ENCODE measurements at regions not wholly inside any gene's neighbourhood (a gene's known extent, or its start where the extent isn't known, plus 50 kb on each side); places are given as distances from the start of the nearest gene placed in this dataset.
A peak's percentile ranks its signal among the peaks of the same experiment; 100 is the strongest.

DNA sequence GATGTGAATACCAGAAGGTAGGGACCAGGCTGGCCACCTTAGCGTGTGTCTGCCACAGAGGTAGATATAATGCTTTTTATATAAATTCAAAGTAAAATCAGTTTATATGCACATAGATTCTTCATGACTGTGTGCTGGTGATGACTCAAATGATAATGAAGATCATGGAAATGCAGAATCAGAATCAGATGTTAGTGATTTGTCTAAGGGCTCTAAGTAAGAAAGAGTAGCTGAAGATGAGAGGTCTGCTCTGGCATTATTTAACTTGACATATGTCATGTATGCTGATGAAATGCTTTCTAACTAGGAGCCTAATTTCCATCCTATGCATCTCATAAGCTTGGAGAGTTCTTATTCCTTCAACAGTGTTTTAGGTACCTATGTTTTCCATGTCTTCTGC, 50.3 kb upstream of the DPH6 start:
- peaks cover 30% of the 10 kb centered on the region for H3K9me3 Mint-ChIP-seq
- no peak overlapping the region for H3K4me3 Mint-ChIP-seq

DNA sequence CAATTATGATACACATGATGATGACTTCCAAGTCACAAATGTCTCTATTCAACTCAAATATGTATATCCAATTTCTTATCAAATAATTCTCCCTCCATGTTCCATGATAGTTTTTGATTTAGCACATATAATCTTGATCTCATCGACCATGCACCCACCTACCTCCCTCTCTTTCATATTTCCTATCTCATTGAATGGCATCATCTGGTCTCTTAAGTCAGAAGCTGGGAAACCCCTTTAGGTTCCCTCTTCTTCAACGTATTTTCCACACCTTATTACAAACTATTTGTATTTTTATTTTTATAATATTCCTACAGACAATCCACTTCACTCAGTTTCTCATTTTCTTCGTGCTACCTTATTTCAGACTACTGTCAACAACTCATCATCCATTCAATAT, 56.9 kb upstream of the DPH6 start:
- DNase-seq (ENCODE audit: low spot score in 2 of 2, unreplicated experiment in 2 of 2): no peak
- Mint-ChIP-seq H3K27ac (no peak overlapping the region), H3K36me3 (peaks cover 20% of the 10 kb centered on the region), H3K27me3 (ENCODE audit: low read depth) (no peaks in the 10 kb centered on the region), H3K9me3 (peaks cover 37% of the 10 kb centered on the region), H3K4me3 (no peak overlapping the region), H3K4me1 (peaks cover 15% of the 10 kb centered on the region)
- TF ChIP-seq, protein P1, sequence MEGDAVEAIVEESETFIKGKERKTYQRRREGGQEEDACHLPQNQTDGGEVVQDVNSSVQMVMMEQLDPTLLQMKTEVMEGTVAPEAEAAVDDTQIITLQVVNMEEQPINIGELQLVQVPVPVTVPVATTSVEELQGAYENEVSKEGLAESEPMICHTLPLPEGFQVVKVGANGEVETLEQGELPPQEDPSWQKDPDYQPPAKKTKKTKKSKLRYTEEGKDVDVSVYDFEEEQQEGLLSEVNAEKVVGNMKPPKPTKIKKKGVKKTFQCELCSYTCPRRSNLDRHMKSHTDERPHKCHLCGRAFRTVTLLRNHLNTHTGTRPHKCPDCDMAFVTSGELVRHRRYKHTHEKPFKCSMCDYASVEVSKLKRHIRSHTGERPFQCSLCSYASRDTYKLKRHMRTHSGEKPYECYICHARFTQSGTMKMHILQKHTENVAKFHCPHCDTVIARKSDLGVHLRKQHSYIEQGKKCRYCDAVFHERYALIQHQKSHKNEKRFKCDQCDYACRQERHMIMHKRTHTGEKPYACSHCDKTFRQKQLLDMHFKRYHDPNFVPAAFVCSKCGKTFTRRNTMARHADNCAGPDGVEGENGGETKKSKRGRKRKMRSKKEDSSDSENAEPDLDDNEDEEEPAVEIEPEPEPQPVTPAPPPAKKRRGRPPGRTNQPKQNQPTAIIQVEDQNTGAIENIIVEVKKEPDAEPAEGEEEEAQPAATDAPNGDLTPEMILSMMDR (IDR thresholded peaks at IDR 0.05; ENCODE audit: unreplicated experiment): no peak

More for the DNA sequence above, 50.3 kb upstream of the DPH6 start:
- TF ChIP-seq, protein P1 (IDR thresholded peaks at IDR 0.05; ENCODE audit: unreplicated experiment): no peak
- Mint-ChIP-seq H3K27ac (no peak overlapping the region), H3K27me3 (ENCODE audit: low read depth) (no peaks in the 10 kb centered on the region), H3K36me3 (peaks cover 7% of the 10 kb centered on the region), H3K4me1 (no peaks in the 10 kb centered on the region)
- no peak for DNase-seq (ENCODE audit: low spot score in 2 of 2, unreplicated experiment in 2 of 2)

DNA sequence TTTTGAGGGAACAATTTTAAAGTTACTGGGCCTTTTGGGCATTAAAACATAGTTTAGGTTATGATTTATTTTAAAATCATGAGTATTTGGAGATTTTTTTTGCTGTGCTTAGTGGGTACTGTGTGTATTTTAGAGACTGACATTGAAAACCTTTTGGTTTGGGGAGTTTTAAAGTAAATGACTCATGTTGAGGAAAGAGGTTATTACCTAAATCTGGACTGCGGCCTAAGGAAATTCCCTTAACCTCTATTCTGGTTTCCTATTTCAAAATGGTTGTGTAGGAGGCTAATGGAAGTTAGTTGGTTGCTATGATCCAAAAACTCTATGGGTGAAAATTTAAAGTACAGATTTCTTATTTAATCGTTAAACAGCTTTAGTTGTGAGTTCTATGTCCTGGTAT, 57.3 kb upstream of the DPH6 start:
- Mint-ChIP-seq H3K27me3 (ENCODE audit: low read depth) (no peaks in the 10 kb centered on the region), H3K36me3 (peaks cover 20% of the 10 kb centered on the region), H3K9me3 (peaks cover 37% of the 10 kb centered on the region), H3K27ac (no peak overlapping the region), H3K4me1 (peaks cover 15% of the 10 kb centered on the region), H3K4me3 (no peak overlapping the region)
- no peak for DNase-seq (ENCODE audit: low spot score in 2 of 2, unreplicated experiment in 2 of 2)
- TF ChIP-seq, protein P1 (IDR thresholded peaks at IDR 0.05; ENCODE audit: unreplicated experiment): no peak

DNA sequence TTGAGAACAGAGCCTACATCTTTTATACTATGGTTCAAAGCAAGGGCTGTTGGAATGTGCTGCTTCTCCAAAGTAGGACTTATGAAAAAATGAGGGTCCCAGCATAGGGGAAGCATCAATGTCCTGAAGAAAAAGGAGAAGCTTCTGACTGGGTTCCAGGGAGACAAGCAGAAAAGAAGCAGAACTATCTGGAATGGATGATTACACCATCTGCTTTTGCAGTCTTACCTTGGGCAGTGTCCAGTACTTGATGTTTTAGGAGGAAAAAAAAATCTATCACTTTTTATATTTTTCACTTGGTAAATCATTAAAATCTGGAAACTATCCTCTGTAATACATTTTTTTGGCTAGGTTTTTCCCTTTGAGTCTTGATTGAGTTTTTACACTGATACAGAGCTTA, 57.9 kb upstream of the DPH6 start:
- Mint-ChIP-seq H3K27me3 (ENCODE audit: low read depth) (no peaks in the 10 kb centered on the region), H3K36me3 (peaks cover 20% of the 10 kb centered on the region), H3K4me1 (peaks cover 15% of the 10 kb centered on the region), H3K9me3 (peaks cover 34% of the 10 kb centered on the region), H3K4me3 (no peak overlapping the region), H3K27ac (no peak overlapping the region)
- DNase-seq (ENCODE audit: low spot score in 2 of 2, unreplicated experiment in 2 of 2): no peak
- TF ChIP-seq, protein P1 (IDR thresholded peaks at IDR 0.05; ENCODE audit: unreplicated experiment): no peak

DNA sequence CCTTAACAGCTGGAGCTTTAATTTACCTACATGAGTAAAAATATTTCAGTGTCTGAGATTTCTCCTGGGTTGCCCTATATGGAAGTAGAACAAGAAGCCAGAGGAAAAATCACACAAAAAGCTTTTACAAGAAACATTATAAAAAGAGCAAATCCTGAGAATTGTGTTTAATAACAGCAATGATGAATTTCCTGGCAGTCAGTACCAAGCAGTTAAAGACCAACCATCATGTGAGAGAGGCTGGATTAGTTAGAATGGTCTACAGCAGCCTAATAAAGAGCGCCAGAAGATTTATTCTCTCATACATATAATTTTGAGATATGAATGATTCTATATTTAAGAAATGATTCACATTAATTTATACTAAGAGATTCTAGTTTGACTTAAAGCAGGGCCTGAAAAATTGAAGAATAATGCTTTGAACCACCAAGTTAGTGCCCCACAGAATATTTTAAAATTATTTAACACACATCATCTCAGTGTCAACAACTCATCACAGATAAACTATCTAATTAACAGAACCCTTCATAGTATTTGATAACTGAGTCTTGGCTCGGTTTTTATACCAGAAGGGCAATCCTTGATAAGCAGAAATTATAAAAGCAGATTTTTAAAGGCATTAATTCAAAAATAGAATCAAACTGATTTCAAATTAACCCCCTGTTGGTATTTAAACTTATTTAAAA, 59.9 kb upstream of the DPH6 start:
- Mint-ChIP-seq H3K9me3 (peaks cover 32% of the 10 kb centered on the region), H3K27me3 (ENCODE audit: low read depth) (no peaks in the 10 kb centered on the region), H3K4me1 (peaks cover 15% of the 10 kb centered on the region), H3K36me3 (peaks cover 26% of the 10 kb centered on the region), H3K4me3 (no peak overlapping the region), H3K27ac (peak overlapping the region; percentile 48)
- no peak for DNase-seq (ENCODE audit: low spot score in 2 of 2, unreplicated experiment in 2 of 2)
- TF ChIP-seq, protein P1 (IDR thresholded peaks at IDR 0.05; ENCODE audit: unreplicated experiment): no peak

DNA sequence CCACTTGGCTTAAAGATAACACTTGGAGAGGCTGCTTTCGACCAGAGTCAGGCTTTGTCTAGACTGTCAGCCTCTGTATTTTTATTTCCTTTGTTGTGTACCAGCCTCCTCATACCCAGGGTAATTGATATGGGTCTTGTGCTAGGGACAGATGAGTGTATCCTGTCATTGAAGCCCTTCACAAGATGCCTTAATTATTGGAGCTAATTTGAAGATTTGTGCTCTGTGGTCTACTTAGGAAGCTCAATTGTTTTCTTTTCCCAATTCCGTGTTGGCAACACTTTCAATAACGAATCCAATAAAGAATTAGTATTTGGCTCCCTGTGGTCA, 60.5 kb upstream of the DPH6 start:
- Mint-ChIP-seq H3K4me3 (no peak overlapping the region), H3K4me1 (peaks cover 15% of the 10 kb centered on the region)
- TF ChIP-seq, protein P1 (IDR thresholded peaks at IDR 0.05; ENCODE audit: unreplicated experiment): no peak

More for the DNA sequence above, 60.5 kb upstream of the DPH6 start:
- H3K27ac Mint-ChIP-seq: no peak overlapping the region
- peaks cover 24% of the 10 kb centered on the region for H3K36me3 Mint-ChIP-seq
- DNase-seq (ENCODE audit: low spot score in 2 of 2, unreplicated experiment in 2 of 2): no peak
- H3K9me3 Mint-ChIP-seq: peaks cover 32% of the 10 kb centered on the region
- no peaks in the 10 kb centered on the region for H3K27me3 Mint-ChIP-seq (ENCODE audit: low read depth)

All from mesothelial cell of epicardium (in vitro differentiated cells).